ENCODE measurements at regions not wholly inside any gene's neighbourhood (a gene's known extent, or its start where the extent isn't known, plus 50 kb on each side); places are given as distances from the start of the nearest gene placed in this dataset.
"Not testable (repeated sequence)": the region's sequence is repeated elsewhere in the genome, so short reads cannot be mapped to it uniquely, and the experiment has no call there.

- no peak for DNase-seq
Observed at GRCh38 chr1:238499021-238499420, 608.3 kb upstream of the ZP4 start.

DNA sequence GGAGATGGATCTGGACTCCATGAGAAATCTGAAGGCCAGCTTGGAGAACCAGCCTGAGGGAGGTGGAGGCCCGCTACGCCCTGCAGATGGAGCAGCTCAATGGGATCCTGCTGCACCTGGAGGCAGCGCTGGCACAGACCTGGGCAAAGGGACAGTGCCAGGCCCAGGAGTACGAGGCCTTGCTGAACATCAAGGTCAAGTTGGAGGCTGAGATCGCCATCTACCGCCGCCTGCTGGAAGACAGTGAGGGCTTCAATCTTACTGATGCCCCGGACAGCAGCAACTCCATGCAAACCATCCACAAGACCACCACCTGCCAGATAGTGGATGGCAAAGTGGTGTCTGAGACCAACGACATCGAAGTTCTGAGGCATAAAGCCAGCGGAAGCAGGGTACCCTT, 601.5 kb upstream of the ZP4 start:
- DNase-seq = no peak

DNA sequence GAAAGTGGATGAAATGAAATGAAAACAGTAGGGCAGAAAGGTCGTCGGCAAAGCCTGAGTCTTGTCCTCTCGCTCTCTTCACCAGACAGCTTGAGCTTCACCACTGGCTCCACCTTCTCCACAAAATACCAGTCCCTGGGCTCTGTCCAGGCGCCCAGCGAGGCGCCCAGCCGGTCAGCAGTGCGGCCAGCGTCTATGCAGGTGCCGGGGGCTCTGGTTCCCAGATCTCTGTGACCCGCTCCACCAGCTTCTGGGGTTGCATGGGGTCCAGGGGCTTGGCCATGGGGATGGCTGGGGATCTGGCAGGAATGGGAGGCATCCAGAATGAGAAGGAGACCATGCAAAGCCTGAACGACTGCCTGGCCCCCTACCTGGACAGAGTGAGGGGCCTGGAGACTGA, 600.5 kb upstream of the ZP4 start:
- DNase-seq = no peak

GRCh38 chr1:238489006-238489405, 598.3 kb upstream of the ZP4 start:
- no peak for DNase-seq

- no peak for DNase-seq
Observed at GRCh38 chr1:238488401-238488800, 597.7 kb upstream of the ZP4 start.

DNA sequence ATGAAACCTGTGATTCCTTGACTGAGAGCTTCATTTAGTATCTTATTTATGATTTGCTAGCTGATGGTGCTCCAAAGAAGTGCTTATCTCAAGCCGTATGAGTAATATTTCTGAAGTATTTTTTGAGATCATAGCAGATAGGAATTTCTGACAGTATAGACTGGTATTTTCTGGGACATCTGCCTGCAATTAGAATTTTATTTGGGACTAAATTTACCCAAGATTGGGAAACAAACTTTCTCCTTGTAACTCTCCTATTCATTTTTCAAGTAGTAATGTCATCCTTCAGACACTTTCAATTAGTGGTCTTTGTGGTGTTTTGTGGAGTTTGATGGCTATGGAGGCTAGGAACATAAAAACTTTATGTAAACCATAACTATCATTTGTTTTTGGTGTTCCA, 597.2 kb upstream of the ZP4 start:
- no peak for DNase-seq

DNA sequence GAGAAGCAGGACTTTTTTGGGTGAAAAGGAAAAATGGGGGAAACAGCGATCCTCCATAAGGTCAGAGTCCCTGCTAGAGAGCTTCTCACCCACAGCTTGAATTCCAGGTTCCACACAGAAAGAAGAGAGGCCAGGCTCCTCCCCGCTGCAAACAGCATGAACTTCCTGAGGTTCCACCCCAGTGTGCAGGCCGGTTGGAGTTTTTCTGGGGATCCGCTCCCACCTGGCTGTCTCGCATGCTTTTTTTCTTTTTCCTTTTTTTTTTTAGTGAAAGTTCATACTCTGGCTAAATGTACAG, 595.1 kb upstream of the ZP4 start:
- no peak for DNase-seq

DNA sequence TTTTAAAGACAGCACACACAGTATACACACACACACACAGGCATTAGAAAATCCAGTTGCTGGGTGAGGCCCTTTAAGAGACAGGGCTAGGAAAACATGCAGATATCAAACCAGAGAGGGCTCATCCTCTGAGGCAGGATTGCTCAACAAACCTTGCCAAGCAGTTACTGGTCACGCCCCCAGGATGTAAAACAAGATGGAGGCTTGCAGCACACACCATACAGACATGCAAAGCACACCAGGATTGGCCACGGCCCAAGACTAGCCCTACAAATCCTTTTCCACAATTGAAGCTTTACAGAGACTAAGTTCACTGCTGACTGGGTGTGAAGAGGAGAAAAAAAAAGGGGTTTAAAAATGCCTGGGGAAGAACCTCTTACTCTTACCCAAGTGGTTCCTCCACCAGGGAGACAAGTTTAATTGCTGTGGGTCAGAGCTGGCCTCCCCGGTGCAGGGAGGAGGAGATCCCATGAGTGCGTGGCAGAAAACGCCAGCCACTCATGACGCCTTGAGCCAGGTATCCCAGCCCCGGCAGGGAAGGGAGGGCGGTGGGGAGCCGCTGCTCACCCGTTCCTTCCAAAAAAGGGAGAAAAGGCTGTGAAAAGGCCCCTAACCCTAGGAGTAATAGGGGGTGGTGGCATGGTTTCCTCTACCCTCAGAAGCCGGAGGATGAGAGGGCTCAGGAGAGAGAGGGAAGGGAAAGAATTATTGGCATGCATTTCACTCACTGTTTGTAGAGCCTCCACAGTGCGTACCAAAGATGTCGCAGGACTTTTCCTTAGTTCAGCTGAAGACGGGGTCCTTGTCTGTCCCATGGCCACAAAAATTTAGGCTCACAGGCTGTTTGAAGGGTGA, 594.6 kb upstream of the ZP4 start:
- DNase-seq = no peak

DNA sequence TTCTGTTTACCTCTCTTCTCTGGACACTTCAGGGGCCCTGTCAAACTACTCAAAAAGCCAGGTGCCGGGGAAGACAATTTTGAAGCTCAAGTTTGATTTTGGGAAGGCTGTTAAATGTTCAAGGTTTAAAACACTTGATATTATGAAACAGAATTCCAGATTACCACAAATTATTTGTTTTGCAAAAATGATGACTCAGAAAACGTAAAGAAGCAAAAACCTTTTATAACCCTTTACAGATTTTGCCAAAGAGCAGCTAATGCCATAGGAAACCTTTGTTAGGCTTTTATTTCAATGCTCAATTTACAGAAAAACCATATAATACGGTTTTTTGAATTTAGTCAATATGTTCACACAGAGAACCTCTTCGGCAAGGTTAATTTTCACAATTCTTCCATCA, 593.4 kb upstream of the ZP4 start:
- no peak for DNase-seq

GRCh38 chr1:238476841-238477240, 586.1 kb upstream of the ZP4 start:
- no peak for DNase-seq

DNA sequence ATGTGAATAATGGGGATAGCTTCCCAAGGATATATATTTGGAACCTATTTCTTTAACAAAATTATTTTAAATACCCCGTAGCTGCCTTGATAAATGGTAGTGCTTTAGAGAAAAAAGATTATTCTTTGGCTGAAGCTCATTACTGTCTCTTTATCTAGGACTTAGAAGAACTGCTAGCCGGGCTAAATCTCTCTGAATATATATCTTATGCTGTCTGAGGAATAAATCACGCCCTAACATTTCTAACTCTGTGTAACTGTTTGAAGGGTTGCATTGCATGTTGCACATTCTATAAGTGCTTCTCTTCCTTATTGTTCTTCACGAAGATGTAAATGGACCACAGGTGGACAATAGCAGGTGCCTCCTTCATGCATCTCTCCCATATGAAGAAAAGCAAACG, 585.0 kb upstream of the ZP4 start:
- no peak for DNase-seq

GRCh38 chr1:238474263-238474662, 583.5 kb upstream of the ZP4 start:
- DNase-seq = no peak

GRCh38 chr1:238469146-238469631, 578.5 kb upstream of the ZP4 start:
- no peak for DNase-seq

GRCh38 chr1:238468068-238468467, 577.3 kb upstream of the ZP4 start:
- no peak for DNase-seq

DNA sequence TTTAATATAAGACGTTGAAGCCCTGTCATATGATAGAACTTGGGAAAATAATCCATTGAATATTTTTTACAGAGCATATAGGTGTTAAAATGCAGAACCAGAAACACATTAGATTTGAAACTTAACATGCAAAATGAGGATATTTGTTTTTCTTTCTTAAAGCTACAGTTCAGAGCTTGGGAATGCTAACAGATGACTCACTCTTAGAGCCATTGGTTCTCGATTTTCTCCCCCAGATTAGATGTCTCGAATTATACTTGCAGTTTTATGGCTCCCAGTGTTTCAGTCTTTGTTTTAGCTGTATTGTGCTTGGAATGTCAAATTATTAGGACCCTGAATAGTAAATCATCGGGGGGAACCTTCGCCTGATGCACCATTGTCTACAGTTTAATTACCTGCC, 575.7 kb upstream of the ZP4 start:
- no peak for DNase-seq

DNA sequence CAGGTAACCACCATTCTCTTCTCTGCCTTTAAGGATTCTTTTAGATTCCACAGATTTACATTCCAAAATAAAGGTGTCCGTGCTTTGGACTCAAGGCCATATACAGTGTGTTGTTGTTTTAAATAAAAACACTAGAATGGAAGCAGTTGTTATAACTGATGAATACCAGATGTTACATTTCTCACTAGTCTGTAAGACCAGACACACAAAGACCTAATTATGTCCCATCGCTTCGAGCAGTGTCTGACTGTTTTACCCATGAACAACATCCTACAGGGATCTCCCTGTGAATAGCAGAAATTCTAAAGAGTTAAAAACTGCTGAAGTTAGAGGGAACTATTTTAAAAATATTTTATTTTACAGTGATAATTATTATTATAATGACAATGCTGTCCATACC, 574.7 kb upstream of the ZP4 start:
- no peak for DNase-seq

GRCh38 chr1:238458899-238459298, 568.2 kb upstream of the ZP4 start:
- DNase-seq = no peak

- no peak for DNase-seq
Observed at GRCh38 chr1:238457610-238458009, 566.9 kb upstream of the ZP4 start.

GRCh38 chr1:238451781-238452310, 561.1 kb upstream of the ZP4 start:
- no peak for DNase-seq

DNA sequence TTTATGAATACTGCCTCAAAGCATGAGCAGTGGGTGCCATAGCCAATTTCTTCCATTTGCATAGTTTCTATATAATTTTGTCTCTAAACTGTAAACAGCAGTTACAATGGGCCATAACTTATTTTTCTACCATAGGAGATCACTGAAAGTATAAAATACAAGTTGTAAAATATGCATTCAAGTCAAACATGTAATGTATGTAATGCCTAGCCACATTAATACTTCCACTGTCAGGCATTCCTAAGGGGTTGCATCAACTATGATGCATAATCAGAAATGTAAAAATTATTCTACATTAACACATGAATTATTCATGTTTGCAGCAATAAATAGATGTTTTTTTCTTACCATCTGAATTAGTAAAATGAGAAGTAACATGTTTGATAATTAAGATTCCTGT, 560.3 kb upstream of the ZP4 start:
- DNase-seq = no peak

DNA sequence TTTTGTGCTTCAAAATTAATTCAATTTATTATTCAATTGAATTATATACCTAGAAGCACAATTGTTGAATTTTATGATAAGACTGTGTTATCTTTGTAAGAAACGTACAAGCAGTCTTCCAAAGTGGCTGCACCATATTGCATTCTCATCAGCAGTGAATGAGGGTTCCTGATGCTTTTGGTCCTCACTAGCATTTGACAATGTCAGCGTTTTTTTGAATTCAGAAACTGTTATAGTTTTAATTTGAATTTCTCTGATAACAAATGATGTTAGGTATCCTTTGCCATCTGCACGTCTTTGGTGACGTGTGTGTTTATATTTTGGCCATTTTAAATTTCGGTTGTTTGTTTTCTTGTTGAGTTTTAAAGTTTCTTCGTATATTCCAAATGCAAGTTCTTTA, 553.0 kb upstream of the ZP4 start:
- no peak for DNase-seq

GRCh38 chr1:238439511-238439910, 548.8 kb upstream of the ZP4 start:
- no peak for DNase-seq

DNA sequence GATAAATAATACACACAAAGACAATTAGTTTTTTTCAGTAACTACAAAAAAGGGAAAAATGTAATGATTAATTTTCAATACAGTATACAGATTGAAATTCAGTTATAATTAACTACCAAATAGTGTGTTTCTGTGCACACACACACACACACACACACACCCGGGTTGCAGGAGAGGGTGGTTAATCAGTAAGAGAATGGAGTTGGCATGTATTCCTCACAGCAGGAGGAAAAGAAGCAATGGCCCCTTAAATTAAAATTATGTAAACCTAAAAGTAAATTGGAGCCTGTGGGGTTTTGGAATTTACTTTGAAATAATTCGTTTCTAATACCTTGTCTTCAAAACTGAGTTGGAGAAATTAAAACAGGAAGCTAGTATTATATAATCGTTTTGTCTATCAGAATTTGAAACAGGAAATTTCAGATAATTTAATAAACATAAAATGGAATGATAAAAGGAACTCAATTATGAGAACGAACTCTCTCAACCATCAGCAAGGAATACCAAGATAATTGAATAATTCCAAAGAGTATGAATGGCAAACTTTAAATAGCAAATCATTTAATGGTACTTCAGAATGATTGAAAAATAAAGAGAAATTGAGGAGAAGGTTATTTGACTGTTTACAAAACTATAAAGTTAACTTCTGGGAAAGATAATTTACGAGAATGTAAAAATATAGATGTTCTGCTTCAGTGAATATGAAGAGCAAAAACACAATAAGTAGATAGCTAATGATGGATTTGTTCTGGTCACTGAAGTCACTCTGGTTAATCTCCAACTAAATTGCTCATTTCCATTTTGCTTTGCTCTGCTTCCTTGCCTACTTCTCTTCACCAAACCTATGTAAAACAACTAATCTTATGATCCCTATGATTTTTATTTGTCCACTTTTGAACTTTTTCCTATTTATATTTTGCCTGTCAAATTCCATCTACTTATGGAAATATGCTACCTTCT, 547.9 kb upstream of the ZP4 start:
- DNase-seq = no peak

DNA sequence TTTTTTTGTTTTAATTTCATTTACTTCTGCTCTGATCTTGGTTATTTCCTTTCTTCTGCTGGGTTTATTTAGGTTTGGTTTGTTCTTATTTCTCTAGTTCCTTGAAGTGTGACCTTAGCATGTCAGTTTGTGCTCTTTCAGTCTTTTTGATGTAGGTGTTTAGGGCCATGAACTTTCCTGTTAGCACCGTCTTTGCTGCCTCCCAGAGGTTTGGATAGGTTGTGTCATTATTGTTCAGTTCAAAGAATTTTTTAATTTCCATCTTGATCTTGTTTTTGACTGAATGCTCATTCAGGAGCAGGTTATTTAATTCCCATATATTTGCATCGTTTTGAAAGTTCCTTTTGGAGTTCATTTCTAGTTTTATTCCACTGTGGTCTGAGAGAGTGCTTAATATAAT, 539.0 kb upstream of the ZP4 start:
- not testable (repeated sequence) for DNase-seq

All from CD4-positive, alpha-beta T cell treated with Interleukin-21 for 1 hour (primary cell).